ENCODE measurements at regions not wholly inside any gene's neighbourhood (a gene's known extent, or its start where the extent isn't known, plus 50 kb on each side); places are given as distances from the start of the nearest gene placed in this dataset.

GRCh38 chr2:7454592-7454991 is 537.4 kb downstream of the RNF144A start:
- no peak for TF ChIP-seq CTCF (IDR thresholded peaks at IDR 0.05)
- Histone ChIP-seq H3K27me3 (no peaks in the 10 kb centered on the region), H3K27ac (no peak overlapping the region), H3K4me3 (no peak overlapping the region), H3K36me3 (no peaks in the 10 kb centered on the region), H3K4me1 (no peaks in the 10 kb centered on the region), H3K9me3 (no peaks in the 10 kb centered on the region)
- DNase-seq (ENCODE audit: low spot score) = no peak

DNA sequence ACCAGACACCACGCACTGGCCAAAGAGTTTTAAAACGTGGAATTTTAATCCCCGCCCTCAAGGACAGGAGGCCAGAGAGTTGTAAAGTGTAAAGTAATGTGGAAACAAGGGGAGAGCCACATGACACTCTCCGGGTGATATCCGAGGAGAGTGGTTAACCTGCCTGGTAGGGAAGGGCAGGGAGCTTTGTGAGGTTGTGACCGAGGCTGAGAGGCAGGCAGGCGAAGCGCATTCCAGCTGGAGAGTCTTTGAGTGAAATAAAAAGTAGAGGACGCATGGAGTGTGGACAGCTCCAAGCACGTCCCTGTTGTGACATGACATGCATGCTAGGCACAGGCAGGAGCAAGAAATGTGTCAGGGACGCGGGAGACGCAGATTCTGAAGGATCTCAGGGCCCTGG is 539.5 kb downstream of the RNF144A start:
- Histone ChIP-seq H3K4me1 (no peaks in the 10 kb centered on the region), H3K36me3 (no peaks in the 10 kb centered on the region), H3K9me3 (no peaks in the 10 kb centered on the region), H3K4me3 (no peak overlapping the region), H3K27me3 (no peaks in the 10 kb centered on the region), H3K27ac (no peak overlapping the region)
- no peak for TF ChIP-seq CTCF (IDR thresholded peaks at IDR 0.05)
- no peak for DNase-seq (ENCODE audit: low spot score)

DNA sequence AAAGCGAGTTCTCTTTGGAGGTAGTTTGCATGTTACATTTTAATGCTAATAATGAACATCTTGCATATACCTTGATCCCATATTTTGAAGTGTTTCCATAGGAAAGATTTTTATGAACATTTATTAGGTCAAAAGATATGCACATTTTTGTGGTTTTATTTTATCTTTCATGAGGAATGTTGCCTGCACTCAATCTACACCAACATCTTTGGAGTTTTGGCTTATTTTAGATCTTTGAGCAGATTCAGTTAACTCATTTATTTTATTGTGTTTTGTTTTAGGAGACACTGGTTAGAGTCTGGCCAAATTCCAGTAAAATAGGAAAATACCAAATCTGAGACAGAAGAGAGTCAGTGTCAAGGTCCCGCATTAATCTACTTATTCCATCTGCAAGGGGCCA is 540.9 kb downstream of the RNF144A start:
- DNase-seq (ENCODE audit: low spot score) = no peak
- Histone ChIP-seq H3K27ac (no peak overlapping the region), H3K27me3 (no peaks in the 10 kb centered on the region), H3K9me3 (no peaks in the 10 kb centered on the region), H3K36me3 (no peaks in the 10 kb centered on the region), H3K4me1 (no peaks in the 10 kb centered on the region), H3K4me3 (no peak overlapping the region)
- TF ChIP-seq CTCF (IDR thresholded peaks at IDR 0.05) = no peak

DNA sequence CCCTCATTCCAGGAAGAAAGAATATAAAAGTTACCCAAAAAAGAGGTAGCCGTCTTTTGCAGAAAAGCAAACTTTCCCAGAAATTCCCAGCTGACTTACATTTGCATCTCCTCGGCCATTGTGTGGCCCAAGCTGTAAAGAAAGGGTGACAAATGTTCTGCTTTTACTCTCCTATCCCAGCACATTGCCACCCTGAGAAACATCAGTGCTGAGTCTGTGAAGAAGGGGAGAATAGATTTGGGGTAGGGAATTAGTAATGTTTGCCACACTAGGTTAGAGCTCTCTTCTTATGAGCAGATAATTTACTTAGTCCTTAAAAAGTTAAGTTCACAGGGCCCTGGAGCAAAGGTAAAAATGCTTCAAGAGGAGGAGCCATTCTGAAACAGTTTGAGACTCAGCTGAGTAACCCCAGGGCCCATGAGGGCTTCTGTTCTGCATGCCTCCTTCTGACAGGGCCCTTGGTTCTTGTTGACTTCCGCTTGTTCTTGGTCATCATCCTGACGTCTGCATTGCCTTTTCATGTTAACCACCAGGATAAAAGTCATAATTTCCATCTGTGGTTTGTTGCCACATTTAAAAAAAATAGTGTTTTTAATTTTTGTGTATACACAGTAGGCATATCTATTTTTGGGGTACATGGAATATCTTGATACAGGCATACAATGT is 550.7 kb downstream of the RNF144A start:
- no peaks in the 10 kb centered on the region for H3K4me1 ChIP-seq
- no peaks in the 10 kb centered on the region for H3K36me3 ChIP-seq
- H3K27ac ChIP-seq = no peak overlapping the region
- no peaks in the 10 kb centered on the region for H3K27me3 ChIP-seq
- DNase-seq (ENCODE audit: low spot score) = no peak
- no peaks in the 10 kb centered on the region for H3K9me3 ChIP-seq
- TF ChIP-seq CTCF (IDR thresholded peaks at IDR 0.05) = no peak
- no peak overlapping the region for H3K4me3 ChIP-seq

DNA sequence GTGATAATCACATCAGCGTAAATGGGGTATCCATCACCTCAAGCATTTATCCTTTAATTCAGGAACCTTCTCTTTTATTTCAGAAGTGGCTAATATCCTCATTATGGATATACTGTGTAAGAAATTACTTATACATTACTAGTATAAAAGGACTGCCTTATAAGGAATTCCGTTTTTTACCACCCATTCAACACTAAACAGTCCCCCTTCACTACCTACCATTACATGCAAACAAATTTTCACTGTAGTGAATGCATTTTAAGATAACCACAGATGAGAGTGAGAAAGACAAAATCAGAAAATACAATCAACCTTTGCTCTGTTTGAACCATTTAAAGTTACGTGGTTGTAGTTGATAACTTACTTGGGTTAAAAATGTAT is 551.2 kb downstream of the RNF144A start:
- H3K9me3 ChIP-seq = no peaks in the 10 kb centered on the region
- DNase-seq (ENCODE audit: low spot score) = no peak
- TF ChIP-seq CTCF (IDR thresholded peaks at IDR 0.05) = no peak
- no peaks in the 10 kb centered on the region for H3K36me3 ChIP-seq
- no peaks in the 10 kb centered on the region for H3K4me1 ChIP-seq
- H3K27ac ChIP-seq = no peak overlapping the region
- H3K4me3 ChIP-seq = no peak overlapping the region
- no peaks in the 10 kb centered on the region for H3K27me3 ChIP-seq

GRCh38 chr2:7468955-7469354 is 551.7 kb downstream of the RNF144A start:
- Histone ChIP-seq H3K27me3 (no peaks in the 10 kb centered on the region), H3K36me3 (no peaks in the 10 kb centered on the region), H3K9me3 (no peaks in the 10 kb centered on the region), H3K27ac (no peak overlapping the region), H3K4me1 (no peaks in the 10 kb centered on the region), H3K4me3 (no peak overlapping the region)
- TF ChIP-seq CTCF (IDR thresholded peaks at IDR 0.05) = no peak
- DNase-seq (ENCODE audit: low spot score) = no peak

All from right atrium auricular region (tissue), 2 donors.